GM19025 (cell line): ENCODE measurements at regions not wholly inside any gene's neighbourhood (a gene's known extent, or its start where the extent isn't known, plus 50 kb on each side); places are given as distances from the start of the nearest gene placed in this dataset.

Experiments
- ATAC-seq: cut with Tn5 transposase; IDR thresholded peaks from one replicate; pipeline ENCODE4 v1.9.1; 2021; ENCODE audit warnings: mild to moderate bottlenecking, low read depth, moderate library complexity; ENCODE audit not compliant: unreplicated experiment

- ATAC-seq, result no peak
Observed at GRCh38 chr15:70274908-70275307, 177.2 kb upstream of the TLE3 start.

GRCh38 chr15:70274255-70274880 is 176.7 kb upstream of the TLE3 start:
- ATAC-seq, result no peak

- no peak for ATAC-seq
Observed at GRCh38 chr15:70273808-70274207, 176.1 kb upstream of the TLE3 start.

GRCh38 chr15:70272565-70273355 is 175.0 kb upstream of the TLE3 start:
- no peak for ATAC-seq

GRCh38 chr15:70271422-70272088 is 173.8 kb upstream of the TLE3 start:
- ATAC-seq, result no peak

- ATAC-seq, result no peak
Observed at GRCh38 chr15:70270752-70271111, 173.0 kb upstream of the TLE3 start.

GRCh38 chr15:70269991-70270751 is 172.5 kb upstream of the TLE3 start:
- no peak for ATAC-seq

GRCh38 chr15:70269311-70269911 is 171.7 kb upstream of the TLE3 start:
- no peak for ATAC-seq

- no peak for ATAC-seq
Observed at GRCh38 chr15:70268698-70269251, 171.1 kb upstream of the TLE3 start.

GRCh38 chr15:70267879-70268278 is 170.2 kb upstream of the TLE3 start:
- ATAC-seq, result no peak

- ATAC-seq, result no peak
Observed at GRCh38 chr15:70267306-70267705, 169.6 kb upstream of the TLE3 start.

- no peak for ATAC-seq
Observed at GRCh38 chr15:70266412-70267121, 168.8 kb upstream of the TLE3 start.

- no peak for ATAC-seq
Observed at GRCh38 chr15:70265986-70266385, 168.3 kb upstream of the TLE3 start.

GRCh38 chr15:70265466-70265978 is 167.8 kb upstream of the TLE3 start:
- no peak for ATAC-seq

GRCh38 chr15:70264738-70265465 is 167.2 kb upstream of the TLE3 start:
- no peak for ATAC-seq

GRCh38 chr15:70264014-70264582 is 166.4 kb upstream of the TLE3 start:
- no peak for ATAC-seq

- ATAC-seq, result no peak
Observed at GRCh38 chr15:70262591-70263274, 165.0 kb upstream of the TLE3 start.

- ATAC-seq, result no peak
Observed at GRCh38 chr15:70262171-70262570, 164.5 kb upstream of the TLE3 start.
